PC-3 (cell line): ENCODE measurements at regions not wholly inside any gene's neighbourhood (a gene's known extent, or its start where the extent isn't known, plus 50 kb on each side); places are given as distances from the start of the nearest gene placed in this dataset.
"Not testable (repeated sequence)": the region's sequence is repeated elsewhere in the genome, so short reads cannot be mapped to it uniquely, and the experiment has no call there.

Experiments
- CTCF ChIP-seq: fragments of 300-600 bp; sonication (generic); conservative IDR thresholded peaks from 2 replicates; pipeline ENCODE4 v1.5.1; 2017; ENCODE audit warnings: antibody characterized with exemption, low read depth, mild to moderate bottlenecking, low read length
- EZH2 ChIP-seq: fragments of 300-600 bp; sonication (generic); IDR thresholded peaks from one replicate; pipeline ENCODE4 v1.6.1; 2017; ENCODE audit warnings: antibody characterized with exemption, mild to moderate bottlenecking, low read length; ENCODE audit not compliant: unreplicated experiment

GRCh38 chr20:64332627-64333026, 77.1 kb downstream of the PCMTD2 start:
- TF ChIP-seq CTCF, EZH2: not testable (repeated sequence)
